GM18868 (cell line): ENCODE measurements at regions not wholly inside any gene's neighbourhood (a gene's known extent, or its start where the extent isn't known, plus 50 kb on each side); places are given as distances from the start of the nearest gene placed in this dataset.
"Not testable (repeated sequence)": the region's sequence is repeated elsewhere in the genome, so short reads cannot be mapped to it uniquely, and the experiment has no call there.

Experiments
- ATAC-seq: cut with Tn5 transposase; IDR thresholded peaks from one replicate; pipeline ENCODE4 v1.9.1; 2021; ENCODE audit warnings: mild to moderate bottlenecking, moderate library complexity; ENCODE audit not compliant: unreplicated experiment

- no peak for ATAC-seq
These were observed 579.9 kb downstream of the MATN1 start for GRCh38 chr1:30143517-30143916.

- ATAC-seq: no peak
These were observed 582.8 kb downstream of the MATN1 start for GRCh38 chr1:30140566-30140965.

GRCh38 chr1:30138891-30139290 lies 584.5 kb downstream of the MATN1 start:
- no peak for ATAC-seq

GRCh38 chr1:30137001-30137400 lies 586.4 kb downstream of the MATN1 start:
- no peak for ATAC-seq

GRCh38 chr1:30135698-30136097 lies 587.7 kb downstream of the MATN1 start:
- no peak for ATAC-seq

GRCh38 chr1:30134466-30135217 lies 588.7 kb downstream of the MATN1 start:
- ATAC-seq: no peak

- ATAC-seq: no peak
These were observed 589.9 kb downstream of the MATN1 start for GRCh38 chr1:30133414-30134055.

- no peak for ATAC-seq
These were observed 590.6 kb downstream of the MATN1 start for GRCh38 chr1:30132602-30133286.

- ATAC-seq: not testable (repeated sequence)
These were observed 592.8 kb downstream of the MATN1 start for GRCh38 chr1:30130566-30130965.

GRCh38 chr1:30130099-30130498 lies 593.3 kb downstream of the MATN1 start:
- no peak for ATAC-seq

- ATAC-seq: no peak
These were observed 593.8 kb downstream of the MATN1 start for GRCh38 chr1:30129421-30130055.

- ATAC-seq: no peak
These were observed 594.4 kb downstream of the MATN1 start for GRCh38 chr1:30129001-30129408.

GRCh38 chr1:30126848-30127247 lies 596.5 kb downstream of the MATN1 start:
- ATAC-seq: no peak

GRCh38 chr1:30125821-30126170 lies 597.6 kb downstream of the MATN1 start:
- no peak for ATAC-seq

- no peak for ATAC-seq
These were observed 598.2 kb downstream of the MATN1 start for GRCh38 chr1:30125021-30125820.

GRCh38 chr1:30123896-30124295 lies 599.5 kb downstream of the MATN1 start:
- ATAC-seq: no peak

- no peak for ATAC-seq
These were observed 600.3 kb downstream of the MATN1 start for GRCh38 chr1:30123036-30123435.

GRCh38 chr1:30120245-30121000 lies 603.0 kb downstream of the MATN1 start:
- no peak for ATAC-seq

GRCh38 chr1:30117685-30118084 lies 605.7 kb downstream of the MATN1 start:
- ATAC-seq: no peak

- ATAC-seq: no peak
These were observed 612.0 kb downstream of the MATN1 start for GRCh38 chr1:30111431-30111830.
